Neural cell (in vitro differentiated cells): ENCODE measurements at regions not wholly inside any gene's neighbourhood (a gene's known extent, or its start where the extent isn't known, plus 50 kb on each side); places are given as distances from the start of the nearest gene placed in this dataset.

Experiments
- H2AFZ ChIP-seq: fragments of 200-600, 300-800 bp; sonication (generic), shearing (Covaris generic); 2 replicates; pipeline ENCODE4 v1.6.0; 2014; ENCODE audit warnings: low read depth, mild to moderate bottlenecking, antibody characterized with exemption, low read length, moderate library complexity
- H3F3A ChIP-seq: fragments of 200-600 bp; shearing (Covaris generic); 2 replicates; pipeline ENCODE4 v1.6.1; 2016; ENCODE audit warnings: mild to moderate bottlenecking, moderate library complexity, mixed read lengths, antibody characterized with exemption, low read length; ENCODE audit not compliant: insufficient read depth, poor library complexity, severe bottlenecking
- H3K27ac ChIP-seq: fragments of 200-600, 300-800 bp; sonication (generic), shearing (Covaris generic); 2 replicates; pipeline ENCODE4 v1.5.1; 2014; ENCODE audit warnings: mild to moderate bottlenecking, low read length, moderate library complexity
- H3K27me3 ChIP-seq: fragments of 300-800, 200-600 bp; sonication (generic), shearing (Covaris generic); 2 replicates; pipeline ENCODE4 v1.6.0; 2014; ENCODE audit warnings: mild to moderate bottlenecking, low read depth, low read length, moderate library complexity; ENCODE audit not compliant: insufficient read depth
- H3K36me3 ChIP-seq: fragments of 300-800, 200-600 bp; sonication (generic), shearing (Covaris generic); 2 replicates; pipeline ENCODE4 v1.5.1; 2014; ENCODE audit warnings: mild to moderate bottlenecking, antibody characterized with exemption, low read length, moderate library complexity; ENCODE audit not compliant: insufficient read depth
- H3K4me2 ChIP-seq: fragments of 300-800, 200-600 bp; sonication (generic), shearing (Covaris generic); 2 replicates; pipeline ENCODE4 v1.6.0; 2014; ENCODE audit warnings: mild to moderate bottlenecking, low read length
- H3K4me3 ChIP-seq: fragments of 300-800, 200-600 bp; sonication (generic), shearing (Covaris generic); 2 replicates; pipeline ENCODE4 v1.5.1; 2014; ENCODE audit warnings: mild to moderate bottlenecking, low read length, moderate library complexity
- H3K79me2 ChIP-seq: fragments of 200-600 bp; shearing (Covaris generic); replicated peaks from 2 replicates; pipeline ENCODE4 v1.6.0; 2014; ENCODE audit warnings: mild to moderate bottlenecking, low read length, moderate library complexity; ENCODE audit not compliant: insufficient read depth
- H3K9ac ChIP-seq: fragments of 300-800, 200-600 bp; sonication (generic), shearing (Covaris generic); 2 replicates; pipeline ENCODE4 v1.6.1; 2016; ENCODE audit warnings: mild to moderate bottlenecking, low read length, mixed read lengths
- H3K9me2 ChIP-seq: fragments of 200-600 bp; shearing (Covaris generic); 2 replicates; pipeline ENCODE4 v1.6.1; 2016; ENCODE audit warnings: mild to moderate bottlenecking, low read length, mixed read lengths; ENCODE audit not compliant: insufficient read depth
- H3K9me3 ChIP-seq: fragments of 200-600, 300-800 bp; sonication (generic), shearing (Covaris generic); 2 replicates; pipeline ENCODE4 v1.6.1; 2016; ENCODE audit warnings: mild to moderate bottlenecking, mixed run types, low read length, moderate library complexity, mixed read lengths
- H4K20me1 ChIP-seq: fragments of 200-600 bp; shearing (Covaris generic); 2 replicates; pipeline ENCODE4 v1.6.1; 2016; ENCODE audit warnings: mild to moderate bottlenecking, mixed run types; ENCODE audit not compliant: insufficient read depth
- CTCF ChIP-seq: fragments of 450-650 bp; IDR thresholded peaks from 2 replicates; pipeline ENCODE4 v1.5.1; 2014; ENCODE audit warnings: antibody characterized with exemption, mild to moderate bottlenecking, moderate library complexity; ENCODE audit not compliant: poor library complexity, severe bottlenecking
- EP300 ChIP-seq: fragments of 450-650 bp; conservative IDR thresholded peaks from 2 replicates; pipeline ENCODE4 v1.6.1; 2014; ENCODE audit warnings: antibody characterized with exemption, mild to moderate bottlenecking, moderate library complexity; ENCODE audit not compliant: poor library complexity, severe bottlenecking
- EZH2 ChIP-seq: fragments of 200-600, 300-800 bp; shearing (Covaris generic), sonication (generic); IDR thresholded peaks from 2 replicates; pipeline ENCODE4 v1.6.1; 2014; ENCODE audit warnings: antibody characterized with exemption, low read length, borderline replicate concordance, mild to moderate bottlenecking; ENCODE audit not compliant: insufficient read depth, poor library complexity, severe bottlenecking
- MXI1 ChIP-seq: fragments of 450-650 bp; conservative IDR thresholded peaks from 2 replicates; pipeline ENCODE4 v1.6.1; 2014; ENCODE audit warnings: antibody characterized with exemption, mild to moderate bottlenecking; ENCODE audit not compliant: poor library complexity, severe bottlenecking
- POLR2AphosphoS5 ChIP-seq: IDR thresholded peaks from 2 replicates; pipeline ENCODE4 v1.6.1; 2012
- RAD21 ChIP-seq: fragments of 450-650 bp; conservative IDR thresholded peaks from 2 replicates; pipeline ENCODE4 v1.6.1; 2014; ENCODE audit warnings: antibody characterized with exemption, mild to moderate bottlenecking, moderate library complexity
- REST ChIP-seq: IDR thresholded peaks from 2 replicates; pipeline ENCODE4 v1.6.1; 2012; ENCODE audit warnings: borderline replicate concordance
- SMC3 ChIP-seq: fragments of 450-650 bp; conservative IDR thresholded peaks from 2 replicates; pipeline ENCODE4 v1.6.1; 2014; ENCODE audit warnings: antibody characterized with exemption, mild to moderate bottlenecking, moderate library complexity; ENCODE audit not compliant: poor library complexity
- TAF1 ChIP-seq: IDR thresholded peaks from 2 replicates; pipeline ENCODE4 v1.6.1; 2012; ENCODE audit warnings: low read depth

DNA sequence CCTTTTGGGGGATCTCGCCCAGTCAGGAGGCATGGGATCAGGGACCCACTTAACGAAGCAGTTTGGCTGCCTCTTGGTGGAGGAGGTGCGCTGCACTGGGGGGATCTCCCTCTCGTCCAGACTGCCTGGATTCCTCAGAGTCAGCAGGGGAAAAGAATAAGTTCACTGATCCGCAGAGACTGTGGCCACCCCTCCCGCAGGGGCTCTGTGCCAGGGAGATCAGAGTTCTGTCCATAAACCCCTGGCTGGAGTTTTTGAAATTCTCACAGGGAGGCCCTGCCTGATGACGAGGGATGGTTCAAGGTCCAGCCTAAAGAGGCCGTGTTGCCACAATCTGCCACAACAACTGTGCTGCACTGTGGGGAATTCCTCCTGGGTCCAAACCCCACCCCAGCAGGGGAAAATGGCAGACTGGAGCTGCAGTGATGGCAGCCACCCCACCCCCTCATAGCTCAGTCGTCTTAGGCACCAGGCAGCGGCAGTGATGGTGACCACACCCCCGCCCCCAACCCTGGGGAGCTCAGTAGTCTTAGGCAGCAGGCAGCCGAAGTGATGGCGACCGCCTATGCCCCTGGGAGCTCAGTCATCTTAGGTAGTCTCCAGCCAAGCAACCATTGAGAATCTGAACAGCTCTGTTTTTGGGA, 273.8 kb upstream of the USP25 start:
- H3K27me3 ChIP-seq = no peaks in the 10 kb centered on the region
- no peak overlapping the region for H3K4me2 ChIP-seq
- H3K9me3 ChIP-seq = peaks cover 3% of the 10 kb centered on the region
- H4K20me1 ChIP-seq = no peaks in the 10 kb centered on the region
- H3K79me2 ChIP-seq = no peaks in the 10 kb centered on the region
- TF ChIP-seq EP300 = no peak
- no peak for TF ChIP-seq POLR2AphosphoS5
- TF ChIP-seq EZH2 = no peak
- no peak for TF ChIP-seq MXI1
- TF ChIP-seq REST = no peak
- no peak for TF ChIP-seq RAD21
- TF ChIP-seq CTCF = no peak
- no peak for TF ChIP-seq TAF1
- no peak for TF ChIP-seq SMC3
- no peaks in the 10 kb centered on the region for H3K36me3 ChIP-seq
- H3K9me2 ChIP-seq = no peaks in the 10 kb centered on the region
- no peak overlapping the region for H2AFZ ChIP-seq
- H3K27ac ChIP-seq = no peak overlapping the region
- no peaks in the 10 kb centered on the region for H3F3A ChIP-seq
- no peak overlapping the region for H3K4me3 ChIP-seq
- H3K9ac ChIP-seq = no peak overlapping the region

- Histone ChIP-seq H3K9me3 (no peaks in the 10 kb centered on the region), H2AFZ (no peak overlapping the region), H3K9me2 (no peaks in the 10 kb centered on the region), H3K4me2 (no peak overlapping the region), H4K20me1 (no peaks in the 10 kb centered on the region), H3K36me3 (no peaks in the 10 kb centered on the region), H3K79me2 (no peaks in the 10 kb centered on the region), H3F3A (no peaks in the 10 kb centered on the region), H3K9ac (no peak overlapping the region), H3K27me3 (no peaks in the 10 kb centered on the region), H3K4me3 (no peak overlapping the region), H3K27ac (no peak overlapping the region)
- TF ChIP-seq EZH2 (no peak), CTCF (no peak), MXI1 (no peak), TAF1 (no peak), SMC3 (no peak), RAD21 (no peak), EP300 (no peak), POLR2AphosphoS5 (no peak), REST (no peak)
These were observed 271.8 kb upstream of the USP25 start for GRCh38 chr21:15457965-15458364.
